HepG2 (cell line): ENCODE measurements at regions not wholly inside any gene's neighbourhood (a gene's known extent, or its start where the extent isn't known, plus 50 kb on each side); places are given as distances from the start of the nearest gene placed in this dataset.

ENCODE experiments used
- BRCA1 ChIP-seq: sonication (generic); formaldehyde crosslinking; IDR thresholded peaks from 2 replicates; pipeline ENCODE4 v1.4.0; 2020; ENCODE audit warnings: missing genetic modification reagents
- IKZF1 ChIP-seq: fragments of 450-650 bp; IDR thresholded peaks from 2 replicates; pipeline ENCODE4 v1.7.1; 2016
- JUN ChIP-seq: sonication (generic); formaldehyde crosslinking; IDR thresholded peaks from 2 replicates; pipeline ENCODE4 v1.4.0; 2020; ENCODE audit warnings: mild to moderate bottlenecking, missing genetic modification reagents
- NR0B2 ChIP-seq: sonication (generic); formaldehyde crosslinking; IDR thresholded peaks from 2 replicates; pipeline ENCODE4 v1.4.0; 2020; ENCODE audit warnings: mild to moderate bottlenecking, missing genetic modification reagents
- POGZ ChIP-seq: sonication (generic); formaldehyde crosslinking; IDR thresholded peaks from 2 replicates; pipeline ENCODE4 v1.4.0; 2020; ENCODE audit warnings: mild to moderate bottlenecking, missing genetic modification reagents
- PRPF4 ChIP-seq: fragments of 200-400 bp; formaldehyde crosslinking; IDR thresholded peaks from 2 replicates; pipeline ENCODE4 v1.6.1; 2016; ENCODE audit warnings: low read length, low read depth; ENCODE audit not compliant: poor library complexity, severe bottlenecking
- TOPORS ChIP-seq: sonication (generic); formaldehyde crosslinking; IDR thresholded peaks from 2 replicates; pipeline ENCODE4 v1.8.0; 2023; ENCODE audit warnings: mild to moderate bottlenecking, missing genetic modification reagents
- ZNF776 ChIP-seq: sonication (generic); formaldehyde crosslinking; IDR thresholded peaks from 2 replicates; pipeline ENCODE4 v1.4.0; 2020; ENCODE audit warnings: mild to moderate bottlenecking, missing genetic modification reagents

- TF ChIP-seq PRPF4 (no peak), ZNF776 (no peak), POGZ (CRISPR knock-in tag) (no peak), TOPORS (no peak), BRCA1 (CRISPR knock-in tag) (no peak), JUN (no peak), IKZF1 (no peak), NR0B2 (CRISPR knock-in tag) (no peak)
Observed at GRCh38 chr4:133996431-133997121, 205.0 kb downstream of the PABPC4L start.
